ENCODE measurements at regions not wholly inside any gene's neighbourhood (a gene's known extent, or its start where the extent isn't known, plus 50 kb on each side); places are given as distances from the start of the nearest gene placed in this dataset.
A peak's percentile ranks its signal among the peaks of the same experiment; 100 is the strongest.

DNA sequence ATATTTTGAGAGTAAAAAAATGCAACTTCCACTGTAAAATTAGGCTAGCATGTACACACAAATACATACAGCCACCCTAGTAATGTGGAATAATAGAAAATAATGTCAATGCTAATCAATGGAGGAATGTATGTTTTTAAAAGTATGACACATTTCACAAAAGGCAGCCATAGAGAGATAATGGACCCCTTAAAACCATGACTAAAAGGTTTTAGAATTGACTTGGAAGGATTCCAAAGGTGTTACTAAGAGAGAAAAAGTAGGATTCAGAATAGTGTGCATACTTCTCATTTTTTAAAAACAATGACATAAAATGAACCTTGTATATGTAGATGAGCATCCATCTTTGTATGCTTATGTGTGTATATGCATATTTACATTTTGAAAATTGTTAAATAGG, 597.9 kb upstream of the PCDH9 start:
- no peak for DNase-seq (ENCODE audit: low read depth, low spot score)

DNA sequence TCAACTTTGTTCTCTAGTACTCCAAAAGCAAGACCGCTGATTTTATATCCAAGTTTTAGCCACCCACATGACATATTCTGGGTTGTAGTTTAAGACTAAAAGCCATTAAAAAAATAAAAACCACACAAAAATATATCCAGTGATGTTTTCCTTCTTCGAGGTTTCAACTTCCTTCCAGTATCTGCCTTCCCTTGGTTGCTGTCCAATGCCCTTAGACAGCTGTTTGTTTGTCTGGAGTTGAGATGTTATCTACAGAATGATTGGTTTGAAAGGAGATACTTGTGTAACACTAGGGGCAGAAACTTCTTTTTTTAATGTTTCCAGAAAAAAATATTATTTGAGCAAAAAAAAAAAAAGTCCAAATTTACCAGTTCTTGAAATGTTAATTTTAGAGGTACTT, 591.5 kb upstream of the PCDH9 start:
- DNase-seq (ENCODE audit: low read depth, low spot score) = no peak

DNA sequence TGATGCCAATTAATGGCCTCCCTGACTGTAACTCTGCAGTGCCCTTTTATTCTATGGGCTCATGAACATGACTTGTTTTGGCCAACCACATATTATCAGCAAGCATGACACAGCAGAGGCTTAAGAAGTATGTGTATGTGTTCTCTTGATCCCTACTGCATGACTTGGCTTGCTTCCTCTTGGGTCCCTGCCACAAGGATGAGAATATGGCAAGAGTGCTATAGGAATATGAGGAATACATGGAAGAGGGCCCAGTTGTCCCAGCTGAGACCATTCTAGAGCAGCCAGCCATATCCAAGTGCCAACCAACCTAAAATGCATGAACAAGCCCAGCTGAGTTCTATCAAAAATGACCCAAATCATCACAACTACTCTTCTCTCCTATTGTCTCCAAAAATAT, 576.7 kb upstream of the PCDH9 start:
- no peak for DNase-seq (ENCODE audit: low read depth, low spot score)

DNA sequence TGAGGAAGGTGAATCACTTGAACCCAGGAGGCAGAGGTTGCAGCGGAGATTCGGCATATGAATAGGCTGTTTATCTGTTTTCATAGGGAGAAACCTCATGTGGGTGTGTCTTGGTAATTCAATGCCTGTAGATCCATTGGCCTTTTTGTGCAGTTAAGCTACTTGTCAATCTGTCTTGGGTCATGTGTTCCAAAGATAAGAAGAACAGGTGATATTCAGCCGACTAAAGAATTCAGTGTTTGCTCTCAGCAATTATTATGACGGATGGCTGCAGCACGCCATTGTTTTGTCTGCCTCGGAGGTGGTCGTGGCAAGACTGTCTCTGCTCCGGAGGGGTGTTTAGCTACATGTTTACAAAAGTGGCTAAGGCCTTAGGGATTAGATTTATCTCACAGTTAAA, 573.0 kb upstream of the PCDH9 start:
- no peak for DNase-seq (ENCODE audit: low read depth, low spot score)

DNA sequence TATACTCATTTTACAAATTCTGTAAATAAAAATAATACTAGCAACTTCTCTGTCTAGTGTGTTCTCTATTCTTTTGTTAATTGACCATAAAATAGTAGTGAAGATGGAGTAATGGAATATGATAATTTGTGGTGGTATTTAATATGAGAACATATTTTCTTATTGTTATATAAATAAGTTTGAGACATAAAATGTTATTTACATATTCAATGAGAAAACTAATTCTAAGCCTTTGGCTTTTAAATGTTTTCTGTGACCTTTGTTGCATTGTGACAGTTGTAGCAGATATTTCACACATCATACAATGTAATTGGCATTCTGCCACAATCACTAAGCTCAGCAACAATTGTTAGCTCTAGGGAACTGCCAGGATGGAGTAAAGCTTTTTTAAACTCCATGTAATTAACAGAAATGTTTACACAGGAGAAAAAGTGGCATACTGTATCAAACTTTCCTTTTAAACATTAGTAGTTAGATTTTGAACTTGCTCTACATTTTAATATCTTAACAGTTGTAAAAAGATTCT, 562.1 kb upstream of the PCDH9 start:
- DNase-seq (ENCODE audit: low read depth, low spot score) = no peak

DNA sequence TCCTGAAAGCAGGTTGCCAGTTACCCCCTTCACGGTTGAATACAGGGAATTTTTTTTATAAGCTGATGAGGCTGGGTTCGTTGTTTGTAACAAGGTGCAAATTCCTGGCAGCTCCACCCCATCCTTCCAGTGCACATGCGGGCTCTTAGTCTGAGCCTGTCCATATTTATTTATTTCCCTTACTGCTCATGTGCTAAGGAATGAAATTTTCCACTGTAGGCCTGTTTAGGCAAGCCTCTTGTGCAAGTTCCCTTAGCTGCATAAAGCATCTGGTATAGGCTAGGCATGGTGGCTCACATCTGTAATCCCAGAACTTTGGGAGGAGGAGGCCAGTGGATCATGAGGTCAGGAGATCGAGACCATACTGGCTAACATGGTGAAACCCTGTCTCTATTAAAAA, 560.9 kb upstream of the PCDH9 start:
- no peak for DNase-seq (ENCODE audit: low read depth, low spot score)

DNA sequence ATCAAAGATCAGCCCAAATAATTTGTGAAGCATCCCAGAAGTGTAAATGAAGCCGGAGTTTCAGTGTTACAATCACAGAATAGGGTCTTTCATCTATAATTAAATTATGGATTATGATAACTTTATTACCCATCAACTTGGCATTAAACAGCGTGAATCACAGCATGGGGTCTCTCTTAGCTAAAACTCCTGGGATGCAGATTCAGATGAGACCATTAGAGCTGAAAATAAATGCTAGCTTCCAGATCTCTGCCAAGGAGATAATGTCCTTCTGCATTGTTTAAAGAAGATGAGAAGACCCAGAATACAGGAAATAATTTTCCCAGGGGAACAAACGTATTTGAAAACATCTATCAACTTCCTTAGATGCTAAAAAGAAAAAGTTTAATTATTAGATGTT, 546.0 kb upstream of the PCDH9 start:
- no peak for DNase-seq (ENCODE audit: low read depth, low spot score)

DNA sequence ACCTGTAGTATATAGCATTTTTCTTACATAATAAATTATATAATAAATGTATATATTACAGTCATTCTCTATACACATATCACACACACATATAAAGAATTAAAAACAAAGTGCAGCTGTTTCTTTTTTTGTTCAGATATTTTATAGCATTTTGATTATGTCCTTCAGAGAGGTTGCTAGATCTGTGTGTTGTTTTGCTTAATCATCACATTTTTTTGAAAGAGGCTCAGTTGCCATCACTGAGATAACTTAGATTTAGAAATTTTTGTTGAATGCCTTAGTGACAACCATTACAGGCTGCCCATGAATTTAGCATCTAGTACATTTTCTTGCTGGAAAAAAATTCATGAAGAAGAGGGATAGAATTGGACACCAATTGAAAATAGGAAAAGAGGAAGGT, 545.2 kb upstream of the PCDH9 start:
- no peak for DNase-seq (ENCODE audit: low read depth, low spot score)

DNA sequence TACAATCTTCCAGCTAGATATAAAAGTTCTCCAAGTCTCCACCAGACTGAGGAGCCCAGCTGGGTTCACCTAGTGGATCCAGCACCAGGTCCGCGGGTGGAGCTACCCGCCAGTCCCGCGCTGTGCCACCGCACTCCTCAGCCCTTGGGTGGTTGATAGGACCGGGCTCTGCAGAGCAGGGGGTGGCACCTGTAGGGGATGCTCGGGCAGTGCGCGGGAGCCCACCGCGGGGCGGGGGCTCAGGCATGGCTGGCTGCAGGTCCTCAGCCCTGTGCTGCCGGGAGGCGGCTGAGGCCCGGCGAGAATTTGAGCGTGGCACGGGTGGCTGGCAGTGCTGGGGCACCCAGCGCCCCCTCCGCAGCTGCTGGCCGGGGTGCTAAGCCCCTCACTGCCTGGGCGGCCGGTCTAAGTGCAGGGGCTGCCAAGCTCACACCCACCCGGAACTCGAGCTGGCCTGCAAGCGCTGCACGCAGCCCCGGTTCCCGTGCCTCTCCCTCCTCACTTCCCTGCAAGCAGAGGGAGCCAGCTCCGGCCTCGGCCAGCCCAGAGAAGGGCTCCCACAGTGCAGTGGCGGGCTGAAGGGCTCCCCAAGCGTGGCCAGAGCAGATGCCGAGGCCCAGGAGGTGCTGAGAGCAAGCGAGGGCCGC, 542.8 kb upstream of the PCDH9 start:
- DNase-seq (ENCODE audit: low read depth, low spot score) = no peak

DNA sequence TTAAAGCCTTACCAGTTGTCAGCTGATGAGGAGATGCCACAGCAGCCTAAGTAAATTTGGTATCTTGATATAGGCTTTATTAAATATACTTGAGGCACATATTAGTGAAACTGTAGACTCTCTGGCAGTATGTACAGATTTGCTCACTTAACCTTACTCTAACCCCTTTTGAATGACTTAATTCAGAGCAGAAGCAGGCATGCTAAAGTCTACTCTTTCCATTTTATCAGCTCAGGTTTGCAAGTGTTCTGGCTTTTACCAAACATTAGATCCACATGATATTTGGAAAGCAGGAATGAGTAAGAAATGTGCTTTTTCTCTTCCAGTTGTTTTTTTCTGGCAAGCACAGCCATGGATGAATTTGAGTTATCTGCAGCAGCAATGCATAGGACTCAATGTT, 541.0 kb upstream of the PCDH9 start:
- no peak for DNase-seq (ENCODE audit: low read depth, low spot score)

DNA sequence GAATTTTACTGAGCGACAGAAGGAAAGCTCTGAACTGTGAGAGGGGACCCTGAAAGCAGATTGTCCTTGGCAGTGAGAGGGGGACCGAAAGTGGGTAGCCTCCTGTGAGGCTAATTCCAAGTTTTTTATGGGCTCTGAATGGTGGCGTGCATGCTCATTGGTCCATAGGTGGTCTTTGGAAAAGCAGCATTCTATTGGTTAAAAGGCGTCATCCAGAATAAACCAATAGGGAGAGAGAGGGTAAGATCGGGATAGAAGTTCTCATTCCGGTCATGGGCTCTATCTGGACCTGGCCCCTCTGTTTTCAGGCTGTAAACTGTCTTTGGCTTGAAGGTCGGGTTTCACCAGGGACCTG, 539.8 kb upstream of the PCDH9 start:
- no peak for DNase-seq (ENCODE audit: low read depth, low spot score)

DNA sequence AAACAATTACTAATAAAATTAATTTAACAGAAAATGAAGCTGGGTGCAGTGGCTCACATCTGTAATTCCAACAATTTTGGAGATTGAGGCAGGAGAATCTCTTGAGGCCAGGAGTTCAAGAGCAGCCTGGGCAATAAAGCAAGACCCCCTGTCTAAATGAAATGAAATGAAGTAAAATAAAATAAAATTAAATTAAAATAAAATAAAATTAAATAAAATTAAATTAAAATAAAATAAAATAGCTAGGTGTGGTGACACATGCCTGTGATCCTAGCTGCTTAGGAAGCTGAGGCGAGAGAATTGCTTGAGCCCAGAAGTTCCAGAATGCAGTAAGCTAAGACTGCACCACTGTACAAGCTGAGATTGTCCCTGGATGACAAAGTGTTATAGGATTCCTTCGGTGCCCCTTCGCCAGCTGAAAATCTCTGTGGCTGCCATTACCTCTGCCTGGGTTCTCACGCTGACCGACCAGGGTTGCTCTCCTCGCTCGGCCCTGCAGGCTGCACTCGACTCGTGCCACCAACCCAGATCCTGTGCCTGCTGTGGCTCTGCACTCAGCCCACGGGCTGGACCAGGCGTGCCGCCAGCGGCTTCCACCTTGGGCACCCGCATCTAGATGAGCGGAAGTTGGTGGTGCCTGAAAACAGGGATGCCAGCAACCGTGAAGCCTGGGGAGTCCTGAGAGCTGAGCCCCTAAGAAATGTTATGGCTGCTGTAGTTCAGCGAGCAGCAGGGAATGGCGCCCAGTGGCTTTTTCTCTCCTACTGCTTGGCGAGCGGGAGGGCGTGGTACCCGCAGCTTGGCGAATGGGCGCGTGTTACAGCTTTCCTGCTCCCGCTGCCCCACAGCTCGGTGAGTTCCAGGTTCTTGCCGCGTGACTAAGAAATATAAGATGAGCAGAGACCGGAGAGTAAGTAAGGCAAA, 539.2 kb upstream of the PCDH9 start:
- DNase-seq (ENCODE audit: low read depth, low spot score) = no peak

DNA sequence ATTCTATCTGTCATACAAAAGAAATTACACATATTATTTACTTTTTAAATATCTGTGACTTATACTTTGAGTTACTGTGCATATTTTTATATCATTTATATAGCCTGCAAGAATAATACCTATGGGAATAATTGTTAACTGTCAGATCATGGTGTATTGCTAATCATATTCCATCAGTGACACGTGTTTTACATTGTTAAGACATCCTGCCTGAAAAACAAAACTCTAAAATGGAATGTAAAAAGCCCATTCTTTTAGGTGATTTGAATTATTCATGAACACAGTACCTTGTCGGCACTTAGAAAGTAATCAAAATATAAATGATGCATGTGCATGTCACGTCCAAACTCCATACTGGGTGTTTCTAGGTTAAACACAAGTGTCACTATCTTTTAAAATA, 533.8 kb upstream of the PCDH9 start:
- DNase-seq (ENCODE audit: low read depth, low spot score) = no peak

DNA sequence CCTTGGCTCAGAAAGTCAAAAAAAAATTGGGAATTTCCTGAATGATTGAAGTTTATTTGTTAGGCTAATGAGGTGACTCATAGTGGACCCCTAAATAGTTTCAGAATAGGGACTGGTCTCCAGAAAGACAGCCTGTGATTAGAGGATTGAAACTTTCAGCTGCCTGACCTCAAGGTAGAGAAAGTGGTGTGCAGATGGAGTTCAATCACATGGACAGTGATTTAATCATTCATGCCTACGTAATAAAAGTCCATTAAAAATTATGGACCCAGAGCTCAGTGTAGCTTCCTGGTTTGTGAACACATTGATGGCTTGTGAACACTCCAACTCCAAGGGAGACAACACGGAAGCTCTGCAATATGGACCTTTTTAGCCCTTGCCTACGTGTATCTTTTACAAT, 533.2 kb upstream of the PCDH9 start:
- no peak for DNase-seq (ENCODE audit: low read depth, low spot score)

DNA sequence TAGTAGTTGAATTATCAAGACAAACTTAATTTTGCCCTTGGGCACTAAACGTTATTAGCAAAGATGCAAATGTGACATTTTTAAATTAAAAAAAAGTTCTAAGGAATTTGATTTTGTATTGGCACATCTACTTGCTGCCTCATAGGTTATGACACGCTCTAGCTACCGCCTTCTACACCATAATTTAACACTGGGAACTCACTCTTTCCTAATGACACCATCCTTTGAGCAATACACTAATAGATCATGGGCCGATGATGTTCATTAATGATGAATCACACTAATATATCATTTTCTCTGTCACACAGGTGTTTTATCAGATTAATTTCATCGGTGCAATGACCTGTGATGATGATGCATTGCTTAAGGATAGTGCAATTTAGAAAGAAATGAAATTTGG, 528.8 kb upstream of the PCDH9 start:
- no peak for DNase-seq (ENCODE audit: low read depth, low spot score)

DNA sequence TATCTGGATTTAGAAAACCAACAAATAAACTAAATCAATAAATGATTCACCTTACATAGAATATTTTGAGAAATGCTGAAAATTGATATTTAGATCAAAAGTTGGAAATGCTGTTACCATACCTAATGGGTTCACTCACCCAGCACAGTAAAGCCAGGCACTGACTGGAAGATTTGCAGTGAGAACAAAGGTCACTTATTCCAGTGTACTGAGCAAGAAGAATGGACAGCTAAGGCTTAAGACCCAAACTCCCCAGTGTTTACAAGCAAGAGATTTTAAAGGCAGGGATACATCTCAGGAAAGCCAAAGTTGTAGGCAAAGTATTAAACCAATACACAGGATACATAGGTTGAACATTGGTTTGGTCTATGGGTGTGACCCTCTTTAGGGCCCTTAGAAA, 523.9 kb upstream of the PCDH9 start:
- no peak for DNase-seq (ENCODE audit: low read depth, low spot score)

DNA sequence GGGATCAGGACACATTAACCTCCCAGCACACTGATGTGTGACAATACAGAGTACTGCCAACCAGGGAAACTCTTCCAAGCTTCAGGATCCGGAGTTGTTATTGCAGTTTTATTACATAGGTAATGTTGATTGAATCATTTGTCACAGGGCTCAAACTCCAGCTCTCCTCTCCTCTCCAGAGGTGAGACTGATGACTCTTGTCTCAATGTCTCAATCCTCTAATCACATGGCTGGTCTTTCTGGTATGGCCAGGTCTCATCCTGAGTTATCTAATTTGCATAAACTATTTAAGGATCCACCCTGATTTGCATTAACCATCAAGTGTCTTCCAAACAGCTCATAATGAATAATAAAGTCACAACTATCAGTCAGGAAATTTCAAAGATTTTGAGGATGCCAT, 522.6 kb upstream of the PCDH9 start:
- DNase-seq (ENCODE audit: low read depth, low spot score) = no peak

DNA sequence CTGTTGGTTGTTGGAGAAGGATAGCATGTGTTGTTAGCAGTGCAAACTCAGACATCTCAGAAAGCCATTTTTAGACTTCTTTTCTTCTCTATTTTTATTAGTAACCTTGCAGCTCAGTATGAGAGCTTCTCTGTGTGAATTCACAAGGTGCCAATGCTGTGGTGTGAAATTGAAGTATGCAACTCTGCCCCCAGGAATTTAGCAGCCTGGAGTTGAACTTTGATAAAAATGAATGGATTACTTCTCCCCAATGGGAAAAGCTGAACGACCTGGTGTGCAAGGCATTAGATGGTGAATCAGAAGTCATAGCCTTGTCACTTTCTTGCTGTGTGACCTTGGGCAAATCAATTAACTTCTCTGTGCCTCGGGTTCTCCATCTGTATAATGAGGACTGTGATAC, 512.3 kb upstream of the PCDH9 start:
- no peak for DNase-seq (ENCODE audit: low read depth, low spot score)

DNA sequence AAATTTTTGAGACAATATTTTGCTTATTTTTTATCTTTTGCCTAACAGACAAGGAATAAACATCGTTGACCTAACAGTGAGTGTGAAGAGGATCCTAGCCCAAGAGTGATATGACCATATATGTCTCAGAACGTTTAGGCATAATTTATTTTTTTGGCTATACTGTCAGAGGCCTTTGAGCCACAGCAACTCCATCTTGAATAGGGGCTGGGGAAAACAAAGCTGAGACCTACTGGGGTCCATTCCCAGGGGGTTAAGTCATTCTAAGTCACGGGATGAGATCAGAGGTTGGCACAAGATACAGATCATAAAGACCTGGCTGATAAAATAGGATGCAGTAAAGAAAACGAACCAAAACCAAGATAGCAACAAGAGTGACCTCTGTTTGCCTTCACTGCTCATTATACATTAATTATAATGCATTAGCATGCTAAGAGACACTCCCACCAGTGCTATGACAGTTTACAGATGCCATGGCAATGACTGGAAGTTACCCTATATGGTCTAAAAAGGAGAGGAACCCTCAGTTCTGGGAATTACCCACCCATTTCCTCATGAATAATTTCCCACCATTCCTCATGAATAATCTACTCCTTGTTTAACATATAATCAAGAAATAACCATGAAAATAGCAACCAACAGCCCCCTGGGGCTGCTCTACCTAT, 510.9 kb upstream of the PCDH9 start:
- no peak for DNase-seq (ENCODE audit: low read depth, low spot score)

DNA sequence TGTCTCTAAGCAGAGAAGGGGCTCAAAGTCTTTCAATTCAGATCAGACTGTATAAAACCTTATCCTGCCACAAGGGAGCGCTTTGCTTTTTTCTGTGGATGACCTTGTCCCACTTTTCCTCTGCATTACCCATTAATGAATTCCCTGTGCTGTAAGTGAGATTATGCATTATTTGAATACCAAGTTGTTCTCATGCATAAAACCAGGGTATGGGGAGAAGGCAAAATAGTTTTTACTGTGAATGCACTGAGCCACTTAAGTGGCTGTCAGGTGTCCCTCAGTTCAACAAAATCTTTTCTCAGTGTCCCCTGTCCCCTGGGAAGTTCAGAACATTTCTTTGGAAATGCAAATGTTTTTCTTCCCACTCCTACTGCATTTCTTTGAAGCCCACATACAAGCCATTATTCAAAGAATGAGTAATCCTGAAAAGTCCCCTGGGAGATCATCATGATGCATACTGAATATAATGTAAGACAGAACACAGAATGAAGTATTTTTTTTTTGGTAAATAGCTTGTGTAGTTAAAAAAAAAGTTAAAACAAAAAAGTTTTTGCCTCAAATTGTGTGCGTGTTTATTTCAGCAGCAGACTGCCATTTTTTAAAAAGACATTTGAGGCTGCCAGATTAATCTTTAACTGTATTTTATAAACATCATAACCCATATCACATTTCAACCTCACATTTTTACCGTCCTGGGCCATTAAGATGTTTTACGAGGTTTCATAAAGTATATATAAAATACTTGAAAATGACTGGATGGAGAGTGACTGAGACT, 506.7 kb upstream of the PCDH9 start:
- DNase-seq (ENCODE audit: low read depth, low spot score) = peak; percentile 78

DNA sequence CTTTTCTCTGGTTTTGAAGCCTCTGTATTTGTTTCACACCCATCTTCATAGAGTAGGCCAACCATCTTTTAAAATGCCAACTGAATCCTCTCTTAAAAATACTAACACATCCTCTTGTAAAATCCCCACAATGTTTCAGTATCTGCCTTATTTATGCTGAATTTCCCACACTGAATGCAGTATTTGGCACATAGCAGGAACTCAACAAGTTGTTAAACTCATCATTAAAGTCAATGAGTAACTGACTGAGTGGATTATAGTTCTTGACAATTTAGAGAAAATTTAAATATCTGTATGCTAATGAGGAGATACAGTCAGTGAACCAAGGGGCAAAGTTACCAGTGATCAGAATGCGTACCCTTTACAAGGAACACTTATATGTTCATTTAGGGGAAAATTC, 505.5 kb upstream of the PCDH9 start:
- no peak for DNase-seq (ENCODE audit: low read depth, low spot score)

DNA sequence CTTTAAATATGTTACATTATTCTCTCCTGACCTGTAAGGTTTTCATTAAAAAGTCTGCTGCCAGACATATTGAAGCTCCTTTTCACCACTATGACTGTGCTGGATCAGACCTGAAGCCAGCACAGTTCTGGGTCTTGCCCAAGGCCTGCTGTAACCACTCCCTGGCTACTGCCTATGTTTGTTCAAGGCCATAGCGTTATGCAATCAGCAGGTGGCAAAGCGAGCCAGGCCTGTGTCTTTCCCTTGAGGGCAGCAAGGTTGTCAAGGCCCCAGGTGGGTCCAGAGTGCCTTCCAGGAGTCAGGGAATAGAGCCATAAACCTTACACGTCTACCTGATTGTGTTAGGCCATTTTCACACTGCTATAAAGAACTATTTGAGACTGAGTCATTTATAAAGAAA, 496.8 kb upstream of the PCDH9 start:
- no peak for DNase-seq (ENCODE audit: low read depth, low spot score)

Data from brain pericyte (primary cell).